VCaP (cell line): ENCODE measurements at regions not wholly inside any gene's neighbourhood (a gene's known extent, or its start where the extent isn't known, plus 50 kb on each side); places are given as distances from the start of the nearest gene placed in this dataset.

Experiments
- H3K27ac ChIP-seq: fragments of 450-650 bp; 2 replicates; pipeline ENCODE4 v1.5.1; 2017
- CTCF ChIP-seq: fragments of 450-650 bp; conservative IDR thresholded peaks from 2 replicates; pipeline ENCODE4 v1.5.1; 2017; ENCODE audit warnings: mild to moderate bottlenecking, moderate library complexity

DNA sequence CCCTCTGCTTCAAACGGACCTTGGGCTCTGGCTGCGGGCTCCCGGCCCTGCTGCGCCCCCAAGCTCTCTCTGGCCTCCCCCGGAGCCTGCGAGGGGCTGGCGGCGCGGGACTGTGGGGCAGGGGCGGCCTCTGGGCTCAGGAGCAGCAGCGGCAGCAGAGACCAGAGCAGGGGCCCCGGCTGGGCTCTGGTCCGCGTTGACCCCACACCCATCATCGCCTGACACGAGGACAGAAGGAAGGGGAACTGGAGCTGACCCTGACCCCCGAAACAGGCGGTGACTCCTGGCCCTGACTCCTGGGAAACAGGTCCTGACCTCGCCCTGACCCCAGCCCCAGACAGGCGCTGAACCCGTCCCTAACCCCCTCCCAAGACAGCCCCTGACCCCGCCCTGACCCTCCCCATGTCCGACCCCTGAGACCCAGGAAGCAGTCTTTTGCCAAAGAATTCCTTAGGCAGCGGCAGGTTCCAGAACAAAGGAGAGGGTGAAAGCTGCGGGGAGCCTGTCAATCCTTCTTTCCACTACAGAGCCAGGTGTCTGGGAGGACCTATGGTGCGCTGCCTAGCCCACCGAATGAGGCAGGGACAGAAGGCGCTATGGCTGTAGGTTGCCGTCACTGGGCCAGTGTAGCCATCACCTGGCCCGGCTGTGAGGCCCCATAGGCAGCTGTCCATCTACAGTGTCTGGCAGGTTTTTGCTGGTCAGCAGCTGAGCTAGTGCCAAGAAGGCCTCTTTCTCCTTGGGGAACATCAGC, 74.7 kb upstream of the SPTLC1 start:
- H3K27ac ChIP-seq: no peak overlapping the region
- no peak for TF ChIP-seq CTCF

DNA sequence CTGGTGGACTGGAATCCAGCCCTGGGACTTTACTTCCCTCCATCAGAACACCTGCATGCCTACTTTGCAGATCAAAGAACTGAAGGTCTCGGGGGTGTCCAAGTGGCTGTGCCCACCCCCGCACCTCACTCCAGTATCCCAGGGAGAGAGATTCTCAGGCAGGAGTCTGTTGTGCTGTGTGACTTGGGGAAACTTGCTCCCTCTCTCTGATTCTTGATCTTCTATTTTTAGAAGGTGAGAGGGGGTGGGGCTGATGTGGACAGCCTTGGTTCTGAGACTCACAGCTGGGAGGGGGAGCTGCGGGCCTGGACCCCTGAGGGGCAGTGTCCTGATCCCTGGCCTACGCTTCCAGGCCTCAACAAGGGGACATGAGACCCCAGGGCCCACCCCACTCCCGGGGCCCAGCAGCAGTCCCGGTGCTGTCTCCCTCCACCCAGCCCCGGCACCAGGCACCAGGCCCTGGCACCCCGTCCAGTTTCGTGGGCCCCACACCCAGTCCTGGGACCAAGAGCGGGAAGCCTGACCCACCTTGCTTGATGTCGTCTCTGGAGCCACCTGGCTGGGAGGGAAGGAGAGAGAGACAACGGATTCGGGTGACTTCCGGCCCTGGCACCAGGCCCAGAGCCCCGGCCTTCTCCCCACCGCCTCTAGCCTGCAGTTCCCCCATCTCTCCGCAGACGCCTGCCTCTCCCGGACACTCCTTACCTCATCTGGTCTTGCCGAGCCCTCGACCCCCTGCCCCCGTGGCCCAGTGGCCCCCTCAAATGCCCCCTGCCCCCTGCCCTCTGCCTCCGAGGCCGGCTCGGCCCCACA, 74.0 kb upstream of the SPTLC1 start:
- H3K27ac ChIP-seq: no peak overlapping the region
- TF ChIP-seq CTCF: no peak

GRCh38 chr9:92187989-92188714, 72.9 kb upstream of the SPTLC1 start:
- no peak overlapping the region for H3K27ac ChIP-seq
- TF ChIP-seq CTCF: no peak

GRCh38 chr9:92187390-92187789, 72.2 kb upstream of the SPTLC1 start:
- no peak for TF ChIP-seq CTCF
- H3K27ac ChIP-seq: no peak overlapping the region

DNA sequence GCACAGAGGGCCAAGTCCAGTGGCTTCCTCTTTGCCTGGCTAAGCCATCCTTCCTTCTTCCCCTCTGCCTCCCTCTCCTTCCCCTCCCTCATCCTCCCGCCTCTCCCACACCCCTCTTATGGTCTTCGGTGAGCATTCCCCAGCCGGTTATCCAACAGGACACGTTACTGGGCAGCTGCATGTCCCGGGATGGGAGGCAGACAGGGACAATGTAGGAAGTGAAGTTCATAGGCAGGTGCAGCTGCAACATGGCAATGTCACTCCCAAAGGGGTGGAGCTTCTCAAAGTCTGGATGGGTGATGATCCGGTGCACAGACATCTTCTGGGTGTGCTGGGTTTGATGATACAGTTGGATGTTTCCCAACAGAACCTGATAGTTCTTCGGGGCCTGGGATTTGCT, 71.4 kb upstream of the SPTLC1 start:
- no peak for TF ChIP-seq CTCF
- H3K27ac ChIP-seq: no peak overlapping the region

- no peak overlapping the region for H3K27ac ChIP-seq
These were observed 70.5 kb upstream of the SPTLC1 start for GRCh38 chr9:92185681-92186080.

More at GRCh38 chr9:92185681-92186080, 70.5 kb upstream of the SPTLC1 start:
- TF ChIP-seq CTCF: no peak
